ENCODE measurements at regions not wholly inside any gene's neighbourhood (a gene's known extent, or its start where the extent isn't known, plus 50 kb on each side); places are given as distances from the start of the nearest gene placed in this dataset.

DNA sequence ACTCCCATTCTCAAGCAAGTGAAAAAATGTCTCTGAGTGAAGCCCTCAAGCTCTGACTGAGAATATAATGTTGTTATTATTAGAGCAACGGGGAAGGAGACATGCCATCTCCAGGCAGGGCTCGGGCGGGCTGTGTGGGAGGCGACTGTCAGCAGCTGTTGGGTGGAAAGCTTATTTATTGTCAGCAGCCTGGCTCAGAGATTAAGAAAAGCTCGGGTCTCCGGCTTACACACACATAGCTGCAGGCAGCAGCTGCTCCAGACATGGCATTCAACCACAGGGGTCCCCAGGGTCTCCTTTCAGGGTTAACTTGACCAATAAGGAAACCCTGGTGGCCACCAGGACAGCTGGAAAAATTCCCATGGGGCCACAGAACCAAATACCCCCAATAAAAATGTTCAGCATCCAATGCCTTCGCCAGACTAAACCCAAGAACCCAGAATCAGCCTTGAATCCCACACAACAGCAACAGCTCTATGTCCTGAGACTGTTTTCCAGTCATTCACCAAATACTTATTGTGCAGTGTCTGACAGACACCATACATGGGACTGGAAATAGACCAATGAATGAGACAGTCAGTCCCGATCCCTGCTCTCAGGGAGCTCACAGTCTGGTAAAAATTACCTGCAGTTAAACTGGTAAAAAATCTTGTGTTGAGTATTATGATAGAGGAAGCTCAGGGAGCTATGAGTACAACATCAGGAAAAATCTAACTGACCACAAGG lies 70.5 kb upstream of the RTN4 start:
- H2BK12ac ChIP-seq (ENCODE audit: insufficient read length, low read depth, low read length): no peak overlapping the region
- H3K9ac ChIP-seq (ENCODE audit: extremely low read depth, insufficient read length, low read length): no peak overlapping the region
- H2BK120ac ChIP-seq (ENCODE audit: low read depth, low read length, poor library complexity, severe bottlenecking): no peak overlapping the region
- no peak overlapping the region for H3K14ac ChIP-seq (ENCODE audit: insufficient read depth, low read length)
- no peak overlapping the region for H4K91ac ChIP-seq (ENCODE audit: insufficient read length, low read depth, low read length)
- no peak overlapping the region for H2BK15ac ChIP-seq (ENCODE audit: low read depth, low read length)
- no peak overlapping the region for H2BK20ac ChIP-seq (ENCODE audit: low read depth, low read length, poor library complexity, severe bottlenecking)
- TF ChIP-seq, protein P1, sequence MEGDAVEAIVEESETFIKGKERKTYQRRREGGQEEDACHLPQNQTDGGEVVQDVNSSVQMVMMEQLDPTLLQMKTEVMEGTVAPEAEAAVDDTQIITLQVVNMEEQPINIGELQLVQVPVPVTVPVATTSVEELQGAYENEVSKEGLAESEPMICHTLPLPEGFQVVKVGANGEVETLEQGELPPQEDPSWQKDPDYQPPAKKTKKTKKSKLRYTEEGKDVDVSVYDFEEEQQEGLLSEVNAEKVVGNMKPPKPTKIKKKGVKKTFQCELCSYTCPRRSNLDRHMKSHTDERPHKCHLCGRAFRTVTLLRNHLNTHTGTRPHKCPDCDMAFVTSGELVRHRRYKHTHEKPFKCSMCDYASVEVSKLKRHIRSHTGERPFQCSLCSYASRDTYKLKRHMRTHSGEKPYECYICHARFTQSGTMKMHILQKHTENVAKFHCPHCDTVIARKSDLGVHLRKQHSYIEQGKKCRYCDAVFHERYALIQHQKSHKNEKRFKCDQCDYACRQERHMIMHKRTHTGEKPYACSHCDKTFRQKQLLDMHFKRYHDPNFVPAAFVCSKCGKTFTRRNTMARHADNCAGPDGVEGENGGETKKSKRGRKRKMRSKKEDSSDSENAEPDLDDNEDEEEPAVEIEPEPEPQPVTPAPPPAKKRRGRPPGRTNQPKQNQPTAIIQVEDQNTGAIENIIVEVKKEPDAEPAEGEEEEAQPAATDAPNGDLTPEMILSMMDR (conservative IDR thresholded peaks at IDR 0.05): no peak
- Mint-ChIP-seq H3K4me3 (no peak overlapping the region), H3K27me3 (ENCODE audit: low read depth) (no peaks in the 10 kb centered on the region; the same call in 1 of the 2 replicates), H3K9me3 (peaks cover 7 to 10% of the 10 kb centered on the region in 2 experiments), H3K27ac (no peak overlapping the region), H3K4me1 (peaks cover 31 to 38% of the 10 kb centered on the region in 2 experiments), H3K36me3 (ENCODE audit: insufficient read depth in 1 of 3, low read depth in 3 of 3) (peaks cover 0 to 11% (median 2%) of the 10 kb centered on the region in 3 experiments; a peak in 2 of 7 replicates)
- H4K8ac ChIP-seq (replicated peaks; ENCODE audit: insufficient read length, low read depth, low read length): no peak overlapping the region
- no peak overlapping the region for H3K18ac ChIP-seq (ENCODE audit: insufficient read length, low read depth, low read length)
- no peak overlapping the region for H3K23ac ChIP-seq (ENCODE audit: insufficient read length, low read depth, low read length)
- no peak overlapping the region for H4K5ac ChIP-seq (ENCODE audit: insufficient read length, low read depth, low read length)
- no peaks in the 10 kb centered on the region for H3K23me2 ChIP-seq (ENCODE audit: insufficient read length, low read depth, low read length, poor library complexity, severe bottlenecking)
- no peak overlapping the region for H2BK5ac ChIP-seq (ENCODE audit: insufficient read length, low read length)
- no peak overlapping the region for H2AK5ac ChIP-seq (ENCODE audit: insufficient read length, low read length)
- WGBS (ENCODE audit: extremely low coverage, insufficient read length, low lambda C conversion rate): no CpG with 5 or more reads among the region's 8 CpGs
- no peak overlapping the region for H3K4ac ChIP-seq (ENCODE audit: low read depth, low read length)
- no peak overlapping the region for H3K56ac ChIP-seq (ENCODE audit: insufficient read length, low read depth, low read length)
- H2AFZ ChIP-seq (ENCODE audit: low read length): no peak overlapping the region
- no peaks in the 10 kb centered on the region for H3K79me1 ChIP-seq (ENCODE audit: insufficient read depth, low read depth, low read length, poor library complexity, severe bottlenecking)
- peaks cover 5% of the 10 kb centered on the region; the same call in 1 of the 2 replicates for H3K4me1 ChIP-seq (ENCODE audit: insufficient read depth, low read length)
- H3K27me3 ChIP-seq (ENCODE audit: insufficient read depth, low read length): no peaks in the 10 kb centered on the region
- no peak overlapping the region for H3T11ph ChIP-seq (ENCODE audit: low read length)
- H3K9me3 ChIP-seq (ENCODE audit: control insufficient read depth, low read depth, low read length): no peaks in the 10 kb centered on the region
- H4K20me1 ChIP-seq (ENCODE audit: control insufficient read depth, insufficient read depth, insufficient read length): no peaks in the 10 kb centered on the region
- no peak for DNase-seq
- H3K79me2 ChIP-seq (ENCODE audit: insufficient read depth, low read length): no peaks in the 10 kb centered on the region
- H3K27ac ChIP-seq (ENCODE audit: insufficient read length, low read depth, low read length): no peak overlapping the region
- no peak overlapping the region for H3K4me2 ChIP-seq (ENCODE audit: insufficient read depth, insufficient read length, low read length)
